Mammary epithelial cell (primary cell): ENCODE measurements at regions not wholly inside any gene's neighbourhood (a gene's known extent, or its start where the extent isn't known, plus 50 kb on each side); places are given as distances from the start of the nearest gene placed in this dataset.

ENCODE experiments used
- CTCF ChIP-seq, 2 donors: IDR thresholded peaks in 1 of 2; conservative IDR thresholded peaks in 1 of 2; 2 replicates each; pipeline ENCODE4 v1.5.1; 2011 to 2012; ENCODE audit warnings: inconsistent platforms in 2 of 2, low read length in 2 of 2, mild to moderate bottlenecking in 2 of 2, control low read depth in 1 of 2, low read depth in 1 of 2; ENCODE audit not compliant: insufficient read depth in 1 of 2; ENCODE audit errors: extremely low read depth in 1 of 2
- EZH2 ChIP-seq: IDR thresholded peaks from 2 replicates; pipeline ENCODE4 v1.6.1; 2012; ENCODE audit warnings: low read length, inconsistent platforms, borderline replicate concordance

GRCh38 chr4:35926788-35927187, 317.5 kb downstream of the ARAP2 start:
- no peak for TF ChIP-seq CTCF (conservative IDR thresholded peaks at IDR 0.05 in 1 of 2, IDR thresholded peaks at IDR 0.05 in 1 of 2; ENCODE audit: extremely low read depth in 1 of 2, insufficient read depth in 1 of 2, low read depth in 1 of 2, low read length in 2 of 2)
- TF ChIP-seq EZH2 = no peak
